ENCODE measurements at regions not wholly inside any gene's neighbourhood (a gene's known extent, or its start where the extent isn't known, plus 50 kb on each side); places are given as distances from the start of the nearest gene placed in this dataset.

DNA sequence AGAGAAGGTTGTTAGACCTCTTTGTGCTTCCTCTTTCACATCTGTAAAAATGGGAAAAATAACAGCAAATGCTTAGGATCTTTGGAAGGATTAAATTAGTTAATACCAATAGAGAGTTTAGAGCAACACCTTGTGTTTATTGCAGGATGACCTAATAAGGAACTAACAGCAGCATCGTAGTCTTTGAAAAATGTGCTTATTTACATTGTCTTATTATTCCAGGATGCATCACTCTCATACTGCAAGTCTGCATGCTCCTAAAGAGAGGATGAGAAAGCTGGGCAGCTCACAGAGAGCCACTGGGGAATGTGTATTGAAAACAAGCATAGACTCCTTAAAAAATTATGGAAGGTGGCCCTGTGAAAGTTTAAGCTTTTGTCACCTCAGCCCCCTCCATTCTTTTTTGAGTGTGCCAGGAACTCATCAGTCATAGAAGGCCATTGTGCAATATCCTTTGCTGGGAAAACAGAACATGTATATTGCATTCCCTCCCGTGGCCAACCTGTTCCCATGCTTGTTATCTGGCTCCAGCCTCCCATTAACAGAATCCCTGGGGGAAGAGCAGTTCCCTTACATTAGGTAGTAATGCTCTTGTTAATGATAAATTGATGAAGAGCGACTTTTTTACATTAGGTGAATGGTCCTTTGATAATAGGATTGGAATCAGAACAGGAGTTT lies 180.7 kb downstream of the ZNF326 start:
- no peaks in the 10 kb centered on the region for H4K20me1 ChIP-seq (ENCODE audit: insufficient read depth)
- no peaks in the 10 kb centered on the region for H3K9me2 ChIP-seq (ENCODE audit: insufficient read depth)
- H3K4me2 ChIP-seq (ENCODE audit: low read length): no peak overlapping the region
- ChIA-PET CTCF (no interaction called here), POLR2A (no interaction called here), RAD21 (ENCODE audit: low non-redundant PET in 1 of 2, low total read pairs in 2 of 2, uncharacterized antibody in 2 of 2, unreplicated experiment in 2 of 2) (no interaction called here)
- H3K27me3 ChIP-seq (ENCODE audit: insufficient read depth, low read length): peaks cover 26% of the 10 kb centered on the region; the same call in 1 of the 2 replicates
- H3K36me3 ChIP-seq (ENCODE audit: control insufficient read depth in 1 of 2, insufficient read depth in 2 of 2, low read length in 2 of 2): no peaks in the 10 kb centered on the region
- H3K4me1 ChIP-seq (ENCODE audit: control insufficient read depth in 1 of 2, insufficient read depth in 2 of 2, low read length in 2 of 2): no peaks in the 10 kb centered on the region
- no peaks in the 10 kb centered on the region for H3K79me2 ChIP-seq (ENCODE audit: insufficient read depth, low read length)
- no peak overlapping the region for H2AFZ ChIP-seq (ENCODE audit: low read depth, low read length, poor library complexity, severe bottlenecking)
- no peak for TF ChIP-seq FOSL1 (IDR thresholded peaks at IDR 0.05; ENCODE audit: low read depth)
- no peak overlapping the region for H3K27ac ChIP-seq (ENCODE audit: low read depth, low read length)
- H3K9ac ChIP-seq (ENCODE audit: low read length): no peak overlapping the region
- H3K4me3 ChIP-seq (replicated peaks in 1 of 2; ENCODE audit: low read depth in 1 of 2, low read length in 2 of 2): no peak overlapping the region
- no peaks in the 10 kb centered on the region for H3K9me3 ChIP-seq (ENCODE audit: control insufficient read depth in 1 of 2, insufficient read depth in 1 of 2, low read depth in 1 of 2, low read length in 2 of 2)
- no TSS peak for BruUV-seq (replicated peaks)
- DNase-seq (ENCODE audit: low read depth, low spot score) (no peak), ATAC-seq (no peak)
- intact Hi-C loops (cut with micrococcal nuclease): no loop called here

DNA sequence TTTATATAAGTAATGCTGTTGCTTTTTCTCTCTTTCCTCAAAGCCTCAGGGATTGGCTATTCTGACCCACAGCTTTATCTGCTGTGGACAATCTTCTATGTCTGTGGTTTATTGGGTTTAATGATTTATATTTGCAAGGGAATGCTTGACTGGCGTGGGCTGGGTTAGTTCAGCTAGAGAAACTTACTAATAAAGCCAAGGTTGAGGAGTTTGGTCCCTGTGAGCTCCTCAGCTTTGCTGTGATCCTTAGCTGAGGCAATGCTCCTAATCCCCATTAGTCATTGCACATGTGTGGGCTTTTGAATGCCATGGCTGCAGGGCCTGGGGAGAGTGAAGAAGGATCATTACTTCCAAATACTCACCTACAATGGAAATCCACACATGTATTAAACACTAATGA lies 179.3 kb downstream of the ZNF326 start:
- H3K9me3 ChIP-seq (ENCODE audit: control insufficient read depth in 1 of 2, insufficient read depth in 1 of 2, low read depth in 1 of 2, low read length in 2 of 2): no peaks in the 10 kb centered on the region
- ATAC-seq: no peak
- no peaks in the 10 kb centered on the region for H3K4me1 ChIP-seq (ENCODE audit: control insufficient read depth in 1 of 2, insufficient read depth in 2 of 2, low read length in 2 of 2)
- peaks cover 26% of the 10 kb centered on the region; the same call in 1 of the 2 replicates for H3K27me3 ChIP-seq (ENCODE audit: insufficient read depth, low read length)
- no peak overlapping the region for H3K4me3 ChIP-seq (replicated peaks in 1 of 2; ENCODE audit: low read depth in 1 of 2, low read length in 2 of 2)
- RAD21 ChIA-PET (ENCODE audit: low non-redundant PET in 1 of 2, low total read pairs in 2 of 2, uncharacterized antibody in 2 of 2, unreplicated experiment in 2 of 2): no interaction called here
- no TSS peak for BruUV-seq (replicated peaks)
- H2AFZ ChIP-seq (ENCODE audit: low read depth, low read length, poor library complexity, severe bottlenecking): no peak overlapping the region
- no peak overlapping the region for H3K27ac ChIP-seq (ENCODE audit: low read depth, low read length)
- H3K79me2 ChIP-seq (ENCODE audit: insufficient read depth, low read length): no peaks in the 10 kb centered on the region
- H3K4me2 ChIP-seq (ENCODE audit: low read length): no peak overlapping the region
- no peak for DNase-seq (ENCODE audit: low read depth, low spot score)
- CTCF ChIA-PET: no interaction called here
- no peaks in the 10 kb centered on the region for H3K36me3 ChIP-seq (ENCODE audit: control insufficient read depth in 1 of 2, insufficient read depth in 2 of 2, low read length in 2 of 2)
- intact Hi-C loops (cut with micrococcal nuclease): no loop called here
- no peak overlapping the region for H3K9ac ChIP-seq (ENCODE audit: low read length)
- H4K20me1 ChIP-seq (ENCODE audit: insufficient read depth): no peaks in the 10 kb centered on the region
- POLR2A ChIA-PET: no interaction called here
- no peak for TF ChIP-seq SIN3A (IDR thresholded peaks at IDR 0.05; ENCODE audit: low read depth)
- TF ChIP-seq, protein P1, sequence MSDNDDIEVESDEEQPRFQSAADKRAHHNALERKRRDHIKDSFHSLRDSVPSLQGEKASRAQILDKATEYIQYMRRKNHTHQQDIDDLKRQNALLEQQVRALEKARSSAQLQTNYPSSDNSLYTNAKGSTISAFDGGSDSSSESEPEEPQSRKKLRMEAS (IDR thresholded peaks at IDR 0.05): no peak
- TF ChIP-seq SRF (IDR thresholded peaks at IDR 0.05; ENCODE audit: low read depth): no peak
- TF ChIP-seq EGR1 (IDR thresholded peaks at IDR 0.05; ENCODE audit: low read depth): no peak
- TF ChIP-seq ZNF274 (IDR thresholded peaks at IDR 0.05; ENCODE audit: low read depth, low read length): no peak
- TF ChIP-seq ZFX (IDR thresholded peaks at IDR 0.05): no peak
- no peak for TF ChIP-seq YY1 (IDR thresholded peaks at IDR 0.05; ENCODE audit: extremely low read depth, insufficient replicate concordance, low read depth, low read length)
- TF ChIP-seq, protein P2, sequence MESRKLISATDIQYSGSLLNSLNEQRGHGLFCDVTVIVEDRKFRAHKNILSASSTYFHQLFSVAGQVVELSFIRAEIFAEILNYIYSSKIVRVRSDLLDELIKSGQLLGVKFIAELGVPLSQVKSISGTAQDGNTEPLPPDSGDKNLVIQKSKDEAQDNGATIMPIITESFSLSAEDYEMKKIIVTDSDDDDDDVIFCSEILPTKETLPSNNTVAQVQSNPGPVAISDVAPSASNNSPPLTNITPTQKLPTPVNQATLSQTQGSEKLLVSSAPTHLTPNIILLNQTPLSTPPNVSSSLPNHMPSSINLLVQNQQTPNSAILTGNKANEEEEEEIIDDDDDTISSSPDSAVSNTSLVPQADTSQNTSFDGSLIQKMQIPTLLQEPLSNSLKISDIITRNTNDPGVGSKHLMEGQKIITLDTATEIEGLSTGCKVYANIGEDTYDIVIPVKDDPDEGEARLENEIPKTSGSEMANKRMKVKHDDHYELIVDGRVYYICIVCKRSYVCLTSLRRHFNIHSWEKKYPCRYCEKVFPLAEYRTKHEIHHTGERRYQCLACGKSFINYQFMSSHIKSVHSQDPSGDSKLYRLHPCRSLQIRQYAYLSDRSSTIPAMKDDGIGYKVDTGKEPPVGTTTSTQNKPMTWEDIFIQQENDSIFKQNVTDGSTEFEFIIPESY (IDR thresholded peaks at IDR 0.05; ENCODE audit: extremely low read depth, insufficient replicate concordance, low read length): no peak
- TF ChIP-seq, protein P3, sequence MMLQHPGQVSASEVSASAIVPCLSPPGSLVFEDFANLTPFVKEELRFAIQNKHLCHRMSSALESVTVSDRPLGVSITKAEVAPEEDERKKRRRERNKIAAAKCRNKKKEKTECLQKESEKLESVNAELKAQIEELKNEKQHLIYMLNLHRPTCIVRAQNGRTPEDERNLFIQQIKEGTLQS (IDR thresholded peaks at IDR 0.05): no peak
- TF ChIP-seq EZH2 (IDR thresholded peaks at IDR 0.05): no peak
- TF ChIP-seq JUND (IDR thresholded peaks at IDR 0.05): no peak
- TF ChIP-seq EZH2phosphoT487 (IDR thresholded peaks at IDR 0.05; ENCODE audit: borderline replicate concordance): no peak
- H3K9me2 ChIP-seq (ENCODE audit: insufficient read depth): no peaks in the 10 kb centered on the region
